H1 (cell line): ENCODE measurements at regions not wholly inside any gene's neighbourhood (a gene's known extent, or its start where the extent isn't known, plus 50 kb on each side); places are given as distances from the start of the nearest gene placed in this dataset.

Source experiments
- CTCF ChIA-PET: fragments of 300-600 bp; sonication (Branson Sonifier 250); formaldehyde crosslinking; loops from one replicate; lab custom pipeline; 2021; ENCODE audit not compliant: partially characterized antibody; lab: Charles Lee
- POLR2A ChIA-PET: fragments of 300-600 bp; sonication (Branson Sonifier 250); formaldehyde crosslinking; loops from one replicate; lab custom pipeline; 2021; ENCODE audit warnings: inconsistent platforms; ENCODE audit not compliant: partially characterized antibody; lab: Charles Lee
- DNase-seq, 2 experiments: peaks; one replicate each; pipeline versions ENCODE4 v3.0.0 to v3.0.0-alpha.2; 2010 to 2022; ENCODE audit warnings: low spot score in 2 of 2, low read depth in 1 of 2, mixed read lengths in 1 of 2
- FAIRE-seq: peaks from 2 replicates; lab custom pipeline; 2011; peaks lifted over from hg19 to GRCh38; lab: Jason Lieb, UNC
- H2AFZ ChIP-seq: 2 replicates; pipeline ENCODE4 v1.8.1; 2012; ENCODE audit warnings: low read length, inconsistent platforms
- H2AK5ac ChIP-seq: 2 replicates; pipeline ENCODE4 v1.6.1; 2013; ENCODE audit warnings: low read depth, low read length
- H2BK120ac ChIP-seq: replicated peaks from 2 replicates; pipeline ENCODE3; 2013; ENCODE audit warnings: low read depth, low read length, inconsistent platforms
- H2BK12ac ChIP-seq: 2 replicates; pipeline ENCODE4 v1.6.1; 2013; ENCODE audit warnings: low read depth, low read length
- H2BK15ac ChIP-seq: 2 replicates; pipeline ENCODE4 v1.6.1; 2013; ENCODE audit warnings: low read length
- H2BK20ac ChIP-seq: 2 replicates; pipeline ENCODE4 v1.6.1; 2013; ENCODE audit warnings: low read length
- H2BK5ac ChIP-seq: 2 replicates; pipeline ENCODE4 v1.6.1; 2013; ENCODE audit warnings: low read depth, low read length
- H3K14ac ChIP-seq: 2 replicates; pipeline ENCODE4 v1.6.1; 2013; ENCODE audit warnings: inconsistent platforms; ENCODE audit not compliant: insufficient read length
- H3K18ac ChIP-seq: 2 replicates; pipeline ENCODE4 v1.6.1; 2013; ENCODE audit warnings: low read length; ENCODE audit errors: extremely low read depth
- H3K23ac ChIP-seq: 2 replicates; pipeline ENCODE4 v1.6.1; 2013; ENCODE audit warnings: inconsistent platforms; ENCODE audit not compliant: insufficient read length
- H3K23me2 ChIP-seq: 2 replicates; pipeline ENCODE4 v1.6.1; 2013; ENCODE audit warnings: low read depth, low read length
- H3K27ac ChIP-seq: 2 replicates; pipeline ENCODE4 v1.6.1; 2011; ENCODE audit warnings: low read depth, low read length, inconsistent platforms
- H3K27me3 ChIP-seq, 4 experiments: replicated peaks in 1 of 4; 1 replicate in 1 of 4; 2 replicates in 3 of 4; pipeline versions ENCODE4 v1.6.1 to v1.8.1; 2011 to 2013; ENCODE audit warnings: low read length in 3 of 4, mild to moderate bottlenecking in 3 of 4, inconsistent platforms in 2 of 4, mixed read lengths in 2 of 4, moderate library complexity in 1 of 4; ENCODE audit not compliant: control insufficient read depth in 3 of 4, insufficient read depth in 3 of 4; ENCODE audit errors: extremely low read depth in 1 of 4
- H3K36me3 ChIP-seq, 4 experiments: 2 replicates each; pipeline versions ENCODE4 v1.6.1 to v1.8.1; 2011 to 2013; ENCODE audit warnings: mild to moderate bottlenecking in 4 of 4, low read length in 3 of 4, moderate library complexity in 2 of 4, control low read depth in 1 of 4, inconsistent platforms in 1 of 4; ENCODE audit not compliant: insufficient read depth in 4 of 4, control insufficient read depth in 2 of 4
- H3K4ac ChIP-seq: replicated peaks from 2 replicates; pipeline ENCODE3; 2013; ENCODE audit warnings: low read length, low read depth, mixed read lengths, inconsistent platforms; ENCODE audit not compliant: insufficient read length
- H3K4me1 ChIP-seq, 4 experiments: replicated peaks in 1 of 4; 1 replicate in 1 of 4; 2 replicates in 3 of 4; pipeline versions ENCODE4 v1.6.1 to v1.8.1; 2011 to 2013; ENCODE audit warnings: low read length in 3 of 4, inconsistent platforms in 2 of 4, mixed read lengths in 1 of 4; ENCODE audit not compliant: insufficient read depth in 4 of 4, control insufficient read depth in 3 of 4
- H3K4me2 ChIP-seq, 2 experiments: 2 replicates each; pipeline versions ENCODE4 v1.6.1 to v1.8.1; 2011 to 2013; ENCODE audit warnings: low read depth in 2 of 2, low read length in 2 of 2, control low read depth in 1 of 2, inconsistent platforms in 1 of 2, mild to moderate bottlenecking in 1 of 2; ENCODE audit not compliant: insufficient read depth in 1 of 2
- H3K4me3 ChIP-seq, 4 experiments: fragments of 200-600, 300-600 bp in 1 of 4; sonication (generic), shearing (Covaris generic), sonication (Bioruptor Twin) in 1 of 4; 2 replicates each; pipeline versions ENCODE4 v1.5.1 to v1.8.1; 2011 to 2016; ENCODE audit warnings: low read length in 4 of 4, low read depth in 3 of 4, control low read depth in 2 of 4, inconsistent platforms in 2 of 4, mild to moderate bottlenecking in 2 of 4, mixed read lengths in 1 of 4, moderate library complexity in 1 of 4; ENCODE audit not compliant: insufficient read depth in 2 of 4; ENCODE audit errors: extremely low read depth in 1 of 4
- H3K56ac ChIP-seq: replicated peaks from 2 replicates; pipeline ENCODE3; 2013; ENCODE audit warnings: low read depth, mild to moderate bottlenecking, mixed read lengths, low read length, inconsistent platforms; ENCODE audit not compliant: insufficient read length
- H3K79me1 ChIP-seq: 2 replicates; pipeline ENCODE4 v1.6.1; 2013; ENCODE audit warnings: low read depth, low read length, control low read depth
- H3K79me2 ChIP-seq, 2 experiments: 2 replicates each; pipeline versions ENCODE4 v1.6.1 to v1.8.1; 2012 to 2013; ENCODE audit warnings: low read length in 2 of 2, mild to moderate bottlenecking in 2 of 2, inconsistent platforms in 1 of 2; ENCODE audit not compliant: insufficient read depth in 2 of 2, control insufficient read depth in 1 of 2
- H3K9ac ChIP-seq, 4 experiments: replicated peaks in 1 of 4; 1 replicate in 1 of 4; 2 replicates in 3 of 4; pipeline versions ENCODE4 v1.6.1 to v1.8.1; 2011 to 2013; ENCODE audit warnings: low read depth in 3 of 4, low read length in 3 of 4, control low read depth in 2 of 4, mild to moderate bottlenecking in 2 of 4, moderate library complexity in 2 of 4, inconsistent platforms in 1 of 4; ENCODE audit errors: extremely low read depth in 1 of 4
- H3K9me3 ChIP-seq, 2 experiments: 2 replicates each; pipeline versions ENCODE4 v1.6.1 to v1.8.1; 2012 to 2013; ENCODE audit warnings: mild to moderate bottlenecking in 2 of 2, moderate library complexity in 2 of 2, control low read depth in 1 of 2, inconsistent platforms in 1 of 2, low read depth in 1 of 2, low read length in 1 of 2, mixed read lengths in 1 of 2; ENCODE audit not compliant: insufficient read depth in 2 of 2
- H4K20me1 ChIP-seq, 2 experiments: replicated peaks in 1 of 2; 2 replicates each; pipeline versions ENCODE3 to v1.8.1; 2011 to 2013; ENCODE audit warnings: inconsistent platforms in 2 of 2, low read length in 2 of 2, mild to moderate bottlenecking in 1 of 2; ENCODE audit not compliant: insufficient read depth in 2 of 2, control insufficient read depth in 1 of 2
- H4K5ac ChIP-seq: 2 replicates; pipeline ENCODE4 v1.6.1; 2013; ENCODE audit warnings: low read length, low read depth, mixed read lengths, inconsistent platforms; ENCODE audit not compliant: insufficient read length
- H4K8ac ChIP-seq: 2 replicates; pipeline ENCODE4 v1.8.0; 2013; ENCODE audit warnings: mild to moderate bottlenecking, moderate library complexity, low read length, inconsistent platforms; ENCODE audit not compliant: insufficient read depth; ENCODE audit errors: extremely low read depth
- H4K91ac ChIP-seq: replicated peaks from 2 replicates; pipeline ENCODE3; 2013; ENCODE audit warnings: low read length, mixed read lengths, inconsistent platforms; ENCODE audit not compliant: insufficient read length
- SRF ChIP-seq: IDR thresholded peaks from 2 replicates; pipeline ENCODE4 v1.6.1; 2011; ENCODE audit warnings: mild to moderate bottlenecking, low read depth, low read length, moderate library complexity
- WGBS, 2 experiments: shearing (Covaris generic) in 1 of 2; methylation state at CpG; one replicate each; pipeline versions ENCODE4 v1.1.6 to v1.1.7; 2013 to 2015; ENCODE audit warnings: low lambda C conversion rate in 2 of 2, mixed read lengths in 2 of 2, inconsistent platforms in 1 of 2, low coverage in 1 of 2, missing lambda C conversion rate in 1 of 2; ENCODE audit not compliant: insufficient replicate concordance in 2 of 2, insufficient coverage in 1 of 2, insufficient read length in 1 of 2; ENCODE audit errors: extremely low coverage in 1 of 2, missing lambda C conversion rate in 1 of 2; 5-methylcytosine and 5-hydroxymethylcytosine counted together

- H3K23ac ChIP-seq: no peak overlapping the region
- TF ChIP-seq SRF: no peak
These were observed 102.5 kb upstream of the PTPRT start for GRCh38 chr20:43292222-43292621.

More at GRCh38 chr20:43292222-43292621, 102.5 kb upstream of the PTPRT start:
- WGBS, 2 experiments: 92% methylated on average over 3 of the region's 3 CpGs; no CpG with 5 or more reads in 1 of the 2 experiments
- H2AK5ac ChIP-seq: no peak overlapping the region
- H3K23me2 ChIP-seq: no peaks in the 10 kb centered on the region
- DNase-seq: no peak
- H3K4ac ChIP-seq: no peak overlapping the region
- H2BK120ac ChIP-seq: no peak overlapping the region
- no peak overlapping the region for H4K91ac ChIP-seq
- H3K27ac ChIP-seq: no peak overlapping the region
- H3K4me1 ChIP-seq: peaks cover 0 to 5% (median 3%) of the 10 kb centered on the region in 4 experiments; a peak in 5 of 7 replicates
- H3K4me2 ChIP-seq: no peak overlapping the region
- no peak overlapping the region for H2BK5ac ChIP-seq
- no peak overlapping the region for H3K18ac ChIP-seq
- no peaks in the 10 kb centered on the region for H4K20me1 ChIP-seq
- H2BK15ac ChIP-seq: no peak overlapping the region
- H3K9me3 ChIP-seq: peaks cover 7 to 14% of the 10 kb centered on the region in 2 experiments; a peak in 3 of 4 replicates
- ChIA-PET CTCF (interaction anchor here (1.4 kb wide), 1 partner anchor 43 kb away, joined by 4 read pairs; no protein-coding TSS in a partner anchor), POLR2A (no interaction called here)
- H3K56ac ChIP-seq: no peak overlapping the region
- H3K14ac ChIP-seq: no peak overlapping the region
- no peak overlapping the region for H2BK12ac ChIP-seq
- no peak overlapping the region for H2BK20ac ChIP-seq
- H3K79me2 ChIP-seq: no peaks in the 10 kb centered on the region
- FAIRE-seq: no peak
- H2AFZ ChIP-seq: no peak overlapping the region
- no peak overlapping the region for H3K4me3 ChIP-seq
- no peak overlapping the region for H3K9ac ChIP-seq
- H3K79me1 ChIP-seq: no peaks in the 10 kb centered on the region
- no peaks in the 10 kb centered on the region; a peak in 1 of 7 replicates for H3K27me3 ChIP-seq
- H4K5ac ChIP-seq: no peak overlapping the region
- H4K8ac ChIP-seq: no peak overlapping the region
- no peaks in the 10 kb centered on the region for H3K36me3 ChIP-seq
